Epithelial cell of proximal tubule (primary cell): ENCODE measurements at regions not wholly inside any gene's neighbourhood (a gene's known extent, or its start where the extent isn't known, plus 50 kb on each side); places are given as distances from the start of the nearest gene placed in this dataset.

ENCODE experiments used
- DNase-seq: peaks from one replicate; pipeline ENCODE4 v3.0.0-alpha.2; 2011; ENCODE audit warnings: low read depth
- H3K4me3 ChIP-seq: 2 replicates; pipeline ENCODE4 v1.5.1; 2011; ENCODE audit warnings: low read depth, mild to moderate bottlenecking, low read length
- TF ChIP-seq, protein P1 (sequence below): conservative IDR thresholded peaks from 2 replicates; pipeline ENCODE4 v1.5.1; 2012; ENCODE audit warnings: low read depth, mild to moderate bottlenecking, low read length

DNA sequence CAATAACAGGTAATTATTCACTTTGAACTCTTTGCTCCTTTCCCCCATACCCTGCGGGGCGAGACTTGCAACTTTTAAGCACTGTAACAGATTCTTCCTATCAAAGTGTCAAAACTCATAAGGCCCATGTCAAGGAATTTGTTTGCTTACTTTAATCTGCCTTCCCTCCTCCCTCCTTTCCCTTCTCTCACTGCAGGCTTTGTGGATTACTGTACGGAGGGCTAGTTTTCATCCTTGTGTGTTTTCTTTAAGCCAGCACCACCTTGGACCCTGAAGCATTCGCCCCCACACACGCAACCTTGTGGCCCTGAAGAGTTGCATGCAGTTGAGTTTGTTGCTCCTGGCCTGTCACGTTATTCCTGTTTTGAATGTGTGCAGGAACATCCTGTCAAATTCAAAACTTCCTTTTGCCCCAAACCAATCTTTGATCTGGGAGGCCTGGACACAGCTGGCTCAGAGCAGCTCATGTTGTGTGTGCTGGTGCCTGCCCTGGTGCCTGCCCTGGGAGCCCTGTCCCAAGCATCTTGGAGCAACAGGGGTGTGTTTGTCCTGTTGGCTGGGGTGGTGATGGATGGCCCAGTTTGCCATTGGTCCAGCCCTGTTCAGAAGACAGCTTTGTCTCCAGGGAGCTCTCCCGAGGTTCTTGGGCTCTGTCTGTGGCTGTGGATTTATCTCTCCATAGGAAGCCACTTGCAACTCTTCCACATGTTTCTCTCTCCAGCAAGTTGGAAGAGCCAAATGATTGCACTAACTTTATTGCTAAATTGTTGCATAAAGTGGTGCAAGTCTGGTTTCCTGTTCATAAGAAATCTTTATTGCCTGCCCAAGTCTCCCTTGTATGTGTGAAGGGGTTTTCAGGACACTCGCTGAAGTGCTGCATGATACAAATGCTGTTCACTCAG lies 199.6 kb downstream of the VAPA start:
- H3K4me3 ChIP-seq, result no peak overlapping the region
- DNase-seq, result no peak

DNA sequence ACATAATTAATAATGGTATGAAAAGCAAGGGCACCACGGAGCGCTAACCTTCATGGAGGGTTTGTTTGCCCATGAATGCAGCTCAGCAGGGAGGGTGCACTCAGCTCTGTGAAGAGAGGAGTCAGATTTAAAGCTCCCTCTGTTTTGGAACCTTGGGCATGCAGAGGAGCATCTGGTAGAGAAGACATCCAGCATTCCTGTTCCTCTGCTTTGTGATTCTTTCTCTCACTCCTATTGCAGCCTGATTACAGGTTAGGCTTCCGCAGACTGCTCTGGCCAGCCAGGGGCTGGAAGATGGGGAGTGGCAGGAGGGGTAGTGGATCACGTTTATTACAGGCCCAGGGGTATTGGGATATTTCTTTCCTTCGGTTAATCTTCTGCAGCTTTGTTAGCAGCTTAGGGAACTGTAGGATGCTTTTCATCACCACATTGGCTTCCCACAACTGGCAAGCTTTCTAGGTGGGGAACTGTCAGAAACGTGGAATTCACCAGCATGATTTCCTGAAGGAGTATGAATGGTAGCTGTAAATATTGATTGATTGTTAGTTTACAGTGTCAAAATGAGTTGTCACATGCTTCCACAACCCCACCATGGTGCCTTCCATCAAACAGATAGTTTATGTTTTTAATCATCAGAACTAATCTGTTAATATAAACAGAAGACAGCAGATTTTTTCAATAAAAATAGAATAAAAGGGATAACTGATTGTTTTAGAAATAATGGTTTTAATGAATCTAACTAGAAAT lies 201.1 kb downstream of the VAPA start:
- H3K4me3 ChIP-seq, result no peak overlapping the region
- TF ChIP-seq, protein P1, sequence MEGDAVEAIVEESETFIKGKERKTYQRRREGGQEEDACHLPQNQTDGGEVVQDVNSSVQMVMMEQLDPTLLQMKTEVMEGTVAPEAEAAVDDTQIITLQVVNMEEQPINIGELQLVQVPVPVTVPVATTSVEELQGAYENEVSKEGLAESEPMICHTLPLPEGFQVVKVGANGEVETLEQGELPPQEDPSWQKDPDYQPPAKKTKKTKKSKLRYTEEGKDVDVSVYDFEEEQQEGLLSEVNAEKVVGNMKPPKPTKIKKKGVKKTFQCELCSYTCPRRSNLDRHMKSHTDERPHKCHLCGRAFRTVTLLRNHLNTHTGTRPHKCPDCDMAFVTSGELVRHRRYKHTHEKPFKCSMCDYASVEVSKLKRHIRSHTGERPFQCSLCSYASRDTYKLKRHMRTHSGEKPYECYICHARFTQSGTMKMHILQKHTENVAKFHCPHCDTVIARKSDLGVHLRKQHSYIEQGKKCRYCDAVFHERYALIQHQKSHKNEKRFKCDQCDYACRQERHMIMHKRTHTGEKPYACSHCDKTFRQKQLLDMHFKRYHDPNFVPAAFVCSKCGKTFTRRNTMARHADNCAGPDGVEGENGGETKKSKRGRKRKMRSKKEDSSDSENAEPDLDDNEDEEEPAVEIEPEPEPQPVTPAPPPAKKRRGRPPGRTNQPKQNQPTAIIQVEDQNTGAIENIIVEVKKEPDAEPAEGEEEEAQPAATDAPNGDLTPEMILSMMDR, result no peak
- no peak for DNase-seq

More for the DNA sequence above, 199.6 kb downstream of the VAPA start:
- TF ChIP-seq, protein P1, result no peak

DNA sequence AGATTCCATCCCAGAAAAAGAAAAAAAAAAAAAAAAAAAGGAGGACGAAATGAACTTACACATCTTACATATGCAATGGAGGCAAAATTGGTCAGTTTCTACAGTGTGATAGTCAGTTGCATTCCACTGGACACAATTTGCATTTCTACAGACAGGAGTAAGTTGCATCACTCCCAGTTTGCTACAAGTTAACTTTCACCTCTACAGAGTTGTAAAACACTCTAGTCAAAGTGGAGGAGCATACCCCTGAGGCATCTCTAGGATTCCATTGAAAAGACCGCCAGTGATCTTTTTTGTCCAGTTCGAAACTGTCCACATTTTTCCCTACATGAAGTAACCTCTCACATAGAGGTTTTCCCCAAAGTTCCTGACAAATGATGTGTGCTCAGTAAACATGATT lies 202.8 kb downstream of the VAPA start:
- H3K4me3 ChIP-seq, result no peak overlapping the region
- no peak for DNase-seq
- TF ChIP-seq, protein P1, result no peak

DNA sequence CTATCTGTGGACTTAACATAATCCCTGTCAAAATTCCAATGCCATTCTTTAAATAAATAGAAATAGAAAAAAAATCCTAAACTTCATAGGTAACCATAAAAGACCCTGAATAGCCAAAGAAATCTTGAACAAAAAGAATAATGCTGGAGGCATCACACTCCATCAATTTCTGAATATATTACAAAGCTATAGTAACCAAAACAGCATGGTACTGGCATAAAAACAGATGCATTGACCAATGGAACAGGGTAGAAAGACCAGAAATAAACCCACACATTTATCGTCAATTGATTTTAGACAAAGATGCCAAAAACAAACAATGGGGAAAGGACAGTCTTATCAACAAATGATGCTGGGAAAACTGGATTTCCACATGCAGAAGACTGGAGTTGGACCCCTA lies 205.7 kb downstream of the VAPA start:
- H3K4me3 ChIP-seq, result no peak overlapping the region
- TF ChIP-seq, protein P1, result no peak
- no peak for DNase-seq

DNA sequence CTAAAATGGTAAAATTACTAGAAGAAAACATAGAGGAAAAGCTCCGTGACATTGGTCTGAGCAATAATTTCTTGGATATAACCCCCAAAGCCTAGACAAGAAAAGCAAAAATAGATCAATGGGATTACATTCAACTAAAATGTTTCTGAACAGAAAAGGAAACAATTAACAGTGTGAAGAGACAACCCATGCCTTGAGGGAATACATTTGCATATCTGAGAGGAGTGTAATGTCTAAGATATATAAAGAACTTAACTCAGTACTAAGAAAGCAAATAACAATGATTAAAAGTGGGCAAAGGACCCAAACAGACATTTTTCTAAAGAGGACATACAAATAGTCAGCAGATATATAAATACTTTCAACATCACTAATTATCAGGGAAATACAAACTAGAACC lies 206.2 kb downstream of the VAPA start:
- H3K4me3 ChIP-seq, result no peak overlapping the region
- DNase-seq, result no peak

DNA sequence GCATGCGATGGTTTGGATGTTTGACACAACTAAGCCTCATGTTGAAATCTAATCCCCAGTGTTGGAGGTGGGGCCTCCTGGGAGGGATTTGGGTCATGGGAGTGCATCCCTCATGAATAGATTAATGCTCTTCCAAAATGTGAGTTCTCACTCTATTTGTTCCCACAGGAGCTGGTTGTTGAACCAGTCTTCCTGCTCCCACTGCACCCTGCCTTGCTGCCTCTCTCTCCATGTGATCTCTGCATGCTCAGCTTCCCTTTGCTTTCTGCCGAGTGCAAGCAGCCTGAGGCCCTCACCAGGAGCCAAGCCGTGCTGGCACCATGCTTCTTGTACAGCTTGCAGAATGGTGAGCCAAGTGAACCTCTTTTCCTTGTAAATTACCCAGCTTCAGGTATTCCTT lies 206.8 kb downstream of the VAPA start:
- TF ChIP-seq, protein P1, result no peak
- no peak overlapping the region for H3K4me3 ChIP-seq
- no peak for DNase-seq

More for the DNA sequence above, 206.2 kb downstream of the VAPA start:
- TF ChIP-seq, protein P1, result no peak

DNA sequence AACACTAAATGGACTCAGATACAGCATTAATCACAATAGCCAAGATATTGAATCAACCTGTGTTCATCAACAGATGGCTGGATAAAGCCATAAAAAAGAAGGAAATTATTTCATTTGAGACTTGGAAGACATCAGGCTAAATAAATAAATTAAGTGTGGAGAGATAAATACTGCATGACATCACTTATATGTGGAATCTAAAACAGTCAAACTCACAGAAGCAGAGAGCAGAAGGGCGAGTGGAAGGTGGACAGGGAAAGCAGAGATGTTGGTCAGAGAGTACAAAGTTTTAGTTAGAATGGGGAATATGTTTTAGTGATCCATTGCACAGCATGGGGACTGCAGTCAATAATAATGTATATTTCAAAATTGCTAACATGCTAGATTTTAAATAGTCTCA lies 207.2 kb downstream of the VAPA start:
- no peak for DNase-seq
- TF ChIP-seq, protein P1, result no peak
- no peak overlapping the region for H3K4me3 ChIP-seq
